ENCODE measurements at regions not wholly inside any gene's neighbourhood (a gene's known extent, or its start where the extent isn't known, plus 50 kb on each side); places are given as distances from the start of the nearest gene placed in this dataset.

DNA sequence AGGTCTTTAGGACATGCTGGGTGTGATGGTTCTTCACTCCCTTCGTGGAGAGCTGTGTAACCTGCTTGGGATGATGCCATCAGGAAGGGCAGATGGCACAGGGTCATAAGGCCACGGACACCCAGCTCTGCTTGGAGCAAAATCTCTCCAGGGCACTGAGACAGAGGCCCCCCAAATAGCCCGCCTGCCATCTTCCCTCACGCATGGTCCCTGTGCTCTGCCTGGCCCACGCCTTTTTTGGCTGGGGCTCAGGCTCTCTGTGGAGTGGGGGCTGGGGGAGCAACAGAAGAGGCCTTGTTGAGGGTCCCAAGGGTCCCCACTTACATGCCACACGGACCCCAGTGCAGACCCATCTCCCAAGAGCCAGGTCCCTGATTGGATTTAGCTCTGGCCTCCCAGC, 93.3 kb upstream of the RET start:
- Histone ChIP-seq H3K27me3 (ENCODE audit: insufficient read depth, poor library complexity, severe bottlenecking) (no peaks in the 10 kb centered on the region), H3K4me3 (ENCODE audit: severe bottlenecking) (no peak overlapping the region), H3K4me1 (ENCODE audit: insufficient read depth, poor library complexity, severe bottlenecking) (no peaks in the 10 kb centered on the region), H3K9me3 (ENCODE audit: severe bottlenecking) (no peaks in the 10 kb centered on the region), H3K36me3 (ENCODE audit: low read depth) (no peaks in the 10 kb centered on the region), H3K27ac (ENCODE audit: poor library complexity, severe bottlenecking) (no peak overlapping the region)
- TF ChIP-seq, protein P1, sequence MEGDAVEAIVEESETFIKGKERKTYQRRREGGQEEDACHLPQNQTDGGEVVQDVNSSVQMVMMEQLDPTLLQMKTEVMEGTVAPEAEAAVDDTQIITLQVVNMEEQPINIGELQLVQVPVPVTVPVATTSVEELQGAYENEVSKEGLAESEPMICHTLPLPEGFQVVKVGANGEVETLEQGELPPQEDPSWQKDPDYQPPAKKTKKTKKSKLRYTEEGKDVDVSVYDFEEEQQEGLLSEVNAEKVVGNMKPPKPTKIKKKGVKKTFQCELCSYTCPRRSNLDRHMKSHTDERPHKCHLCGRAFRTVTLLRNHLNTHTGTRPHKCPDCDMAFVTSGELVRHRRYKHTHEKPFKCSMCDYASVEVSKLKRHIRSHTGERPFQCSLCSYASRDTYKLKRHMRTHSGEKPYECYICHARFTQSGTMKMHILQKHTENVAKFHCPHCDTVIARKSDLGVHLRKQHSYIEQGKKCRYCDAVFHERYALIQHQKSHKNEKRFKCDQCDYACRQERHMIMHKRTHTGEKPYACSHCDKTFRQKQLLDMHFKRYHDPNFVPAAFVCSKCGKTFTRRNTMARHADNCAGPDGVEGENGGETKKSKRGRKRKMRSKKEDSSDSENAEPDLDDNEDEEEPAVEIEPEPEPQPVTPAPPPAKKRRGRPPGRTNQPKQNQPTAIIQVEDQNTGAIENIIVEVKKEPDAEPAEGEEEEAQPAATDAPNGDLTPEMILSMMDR (IDR thresholded peaks at IDR 0.05; ENCODE audit: poor library complexity, severe bottlenecking), result no peak
- ATAC-seq (ENCODE audit: low read depth) (no peak), DNase-seq (ENCODE audit: low spot score) (no peak)

DNA sequence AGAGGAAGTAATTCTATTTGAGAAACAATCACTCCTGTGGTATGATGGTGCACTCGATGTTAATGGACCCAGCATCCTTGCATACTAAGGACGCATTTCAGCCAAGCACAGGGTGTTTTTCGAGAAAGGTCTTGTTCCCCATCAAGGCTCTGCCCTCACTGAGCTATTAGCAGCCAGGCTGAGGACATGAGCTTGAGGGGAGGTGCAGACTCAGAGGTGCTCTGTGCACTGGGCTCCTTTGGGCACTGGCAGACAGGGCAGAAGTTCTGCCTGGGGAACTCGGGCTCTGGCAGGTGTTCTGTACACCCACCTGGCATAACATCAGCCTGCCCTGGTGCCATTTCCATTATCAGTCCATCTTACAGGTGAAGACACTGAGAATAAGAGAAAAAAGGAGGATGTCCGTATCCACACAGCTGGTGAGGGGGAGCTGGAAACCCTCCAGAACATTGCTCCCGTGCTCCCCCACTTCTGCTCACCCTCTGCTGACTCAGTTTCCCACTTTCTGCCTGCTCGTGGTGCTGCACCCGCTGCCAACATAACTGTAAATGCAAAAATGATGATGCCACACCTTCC, 92.7 kb upstream of the RET start:
- no peak for DNase-seq (ENCODE audit: low spot score)
- TF ChIP-seq, protein P1 (IDR thresholded peaks at IDR 0.05; ENCODE audit: poor library complexity, severe bottlenecking), result no peak
- no peak for ATAC-seq (ENCODE audit: low read depth)
- Histone ChIP-seq H3K4me1 (ENCODE audit: insufficient read depth, poor library complexity, severe bottlenecking) (no peaks in the 10 kb centered on the region), H3K27ac (ENCODE audit: poor library complexity, severe bottlenecking) (no peak overlapping the region), H3K4me3 (ENCODE audit: severe bottlenecking) (no peak overlapping the region), H3K9me3 (ENCODE audit: severe bottlenecking) (no peaks in the 10 kb centered on the region), H3K36me3 (ENCODE audit: low read depth) (no peaks in the 10 kb centered on the region), H3K27me3 (ENCODE audit: insufficient read depth, poor library complexity, severe bottlenecking) (no peaks in the 10 kb centered on the region)

DNA sequence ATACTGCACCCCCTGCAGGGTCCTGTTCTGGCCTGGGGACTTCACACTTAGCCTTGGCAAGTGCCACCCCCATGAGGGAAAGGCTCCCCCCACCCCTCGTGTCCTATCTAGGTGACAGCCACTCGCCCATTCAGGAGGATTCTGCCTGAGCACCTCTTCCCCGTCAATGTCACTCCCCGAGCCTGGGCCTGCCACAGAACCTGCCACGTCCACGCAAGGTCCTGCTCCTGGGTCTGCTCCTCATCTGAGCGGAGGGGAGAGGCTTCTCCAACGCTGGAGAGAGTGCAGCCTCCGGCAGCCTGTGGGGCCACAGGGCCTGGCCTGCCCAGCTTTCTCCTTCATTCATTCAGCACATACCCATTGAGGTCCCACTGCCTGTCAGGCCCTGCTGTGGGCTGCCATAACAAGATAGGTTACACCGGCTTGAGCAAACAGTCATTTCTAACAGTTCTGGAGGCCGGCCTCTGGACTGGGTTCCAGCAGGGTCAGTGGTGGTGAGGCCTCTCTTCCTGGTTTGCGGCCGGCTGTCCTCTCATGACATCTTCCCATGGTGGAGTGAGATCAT, 92.0 kb upstream of the RET start:
- DNase-seq (ENCODE audit: low spot score) (no peak), ATAC-seq (ENCODE audit: low read depth) (no peak)
- H3K4me1 ChIP-seq (ENCODE audit: insufficient read depth, poor library complexity, severe bottlenecking), result no peaks in the 10 kb centered on the region
- no peak overlapping the region for H3K27ac ChIP-seq (ENCODE audit: poor library complexity, severe bottlenecking)
- H3K27me3 ChIP-seq (ENCODE audit: insufficient read depth, poor library complexity, severe bottlenecking), result no peaks in the 10 kb centered on the region
- TF ChIP-seq, protein P1 (IDR thresholded peaks at IDR 0.05; ENCODE audit: poor library complexity, severe bottlenecking), result no peak
- no peaks in the 10 kb centered on the region for H3K36me3 ChIP-seq (ENCODE audit: low read depth)
- no peak overlapping the region for H3K4me3 ChIP-seq (ENCODE audit: severe bottlenecking)
- no peaks in the 10 kb centered on the region for H3K9me3 ChIP-seq (ENCODE audit: severe bottlenecking)

DNA sequence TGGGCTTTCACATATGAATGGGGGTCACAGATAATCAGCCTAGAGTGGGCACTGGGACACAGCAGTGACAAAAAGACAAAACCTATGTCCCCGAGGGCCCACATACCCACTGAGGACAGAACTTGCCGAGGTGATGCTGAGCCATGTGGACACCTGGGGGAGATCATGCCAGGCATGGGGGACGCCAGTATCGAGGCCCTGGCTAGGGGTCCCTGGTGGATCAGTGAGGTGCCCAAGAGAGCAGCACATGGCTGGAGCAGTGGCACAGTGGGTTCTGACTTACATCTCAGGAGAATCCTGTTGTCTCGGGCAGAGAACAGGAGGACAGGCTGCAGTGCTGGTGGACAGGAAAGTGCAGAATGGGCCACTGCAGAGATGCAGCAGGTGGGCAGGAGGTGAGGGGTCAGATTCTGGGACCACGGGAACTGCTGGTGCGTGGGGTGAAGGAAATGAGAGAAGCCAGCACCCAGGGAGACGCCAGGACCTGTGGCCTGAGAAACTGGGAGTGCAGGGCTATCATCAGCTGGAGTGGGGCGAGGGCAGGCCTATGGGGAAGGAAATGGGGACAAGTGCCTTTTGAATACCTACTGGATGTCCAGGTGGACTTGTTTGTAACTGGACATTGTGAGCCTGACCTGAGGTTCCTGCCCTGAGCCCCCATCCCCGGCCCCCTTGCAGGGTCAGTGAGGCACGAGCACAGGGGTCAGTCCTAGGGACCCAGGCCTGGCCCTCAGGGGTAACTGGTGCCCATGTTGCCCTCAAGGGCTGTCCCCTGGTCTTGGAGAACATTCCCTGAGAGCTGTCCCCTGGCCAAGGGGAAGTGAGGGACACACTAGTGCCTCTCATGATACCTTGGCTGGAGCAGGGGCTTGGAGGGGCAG, 91.2 kb upstream of the RET start:
- TF ChIP-seq, protein P1 (IDR thresholded peaks at IDR 0.05; ENCODE audit: poor library complexity, severe bottlenecking), result no peak
- Histone ChIP-seq H3K27ac (ENCODE audit: poor library complexity, severe bottlenecking) (no peak overlapping the region), H3K9me3 (ENCODE audit: severe bottlenecking) (no peaks in the 10 kb centered on the region), H3K36me3 (ENCODE audit: low read depth) (no peaks in the 10 kb centered on the region), H3K4me3 (ENCODE audit: severe bottlenecking) (no peak overlapping the region), H3K4me1 (ENCODE audit: insufficient read depth, poor library complexity, severe bottlenecking) (no peaks in the 10 kb centered on the region), H3K27me3 (ENCODE audit: insufficient read depth, poor library complexity, severe bottlenecking) (no peaks in the 10 kb centered on the region)
- DNase-seq (ENCODE audit: low spot score), result no peak
- no peak for ATAC-seq (ENCODE audit: low read depth)

All from RWPE2 (cell line).